ENCODE measurements at regions not wholly inside any gene's neighbourhood (a gene's known extent, or its start where the extent isn't known, plus 50 kb on each side); places are given as distances from the start of the nearest gene placed in this dataset.
"Not testable (repeated sequence)": the region's sequence is repeated elsewhere in the genome, so short reads cannot be mapped to it uniquely, and the experiment has no call there.

DNA sequence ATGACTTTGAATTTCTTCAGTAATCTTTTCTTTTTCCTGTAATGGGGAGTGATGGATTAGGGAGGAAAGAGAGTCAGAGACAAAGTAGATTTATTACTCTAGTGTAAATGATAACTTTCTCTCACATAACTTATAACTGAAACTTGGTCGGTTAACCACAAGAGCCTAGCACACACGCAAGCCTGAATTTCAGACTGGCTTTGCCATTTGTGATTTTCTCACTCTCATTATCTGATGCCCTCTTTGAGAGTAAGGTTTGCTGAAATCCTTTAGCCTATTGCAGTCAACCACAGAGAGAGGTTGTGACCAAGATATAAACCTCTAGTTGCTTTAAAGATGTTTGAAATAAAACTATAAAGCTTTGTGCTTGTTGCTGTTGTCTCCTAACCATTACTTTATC is 117.9 kb upstream of the NETO1 start:
- Histone ChIP-seq H3K27me3 (no peaks in the 10 kb centered on the region), H3K4me1 (no peaks in the 10 kb centered on the region), H3K4me3 (no peak overlapping the region), H3K36me3 (no peaks in the 10 kb centered on the region), H3K9me3 (no peaks in the 10 kb centered on the region), H3K27ac (no peak overlapping the region)
- WGBS, 2 donors = 72 to 73% methylated on average over 2 of the region's 2 CpGs
- no peak for TF ChIP-seq CTCF (IDR thresholded peaks at IDR 0.05)
- FAIRE-seq (no peak), DNase-seq (no peak), ATAC-seq (no peak)
- intact Hi-C loops (cut with DNase I) = no loop called here

- H3K9me3 ChIP-seq = no peaks in the 10 kb centered on the region
- no peak for TF ChIP-seq CTCF (IDR thresholded peaks at IDR 0.05)
- DNase-seq (no peak), FAIRE-seq (no peak), ATAC-seq (no peak)
- H3K4me3 ChIP-seq = no peak overlapping the region
- 44 to 70% methylated on average over 2 of the region's 2 CpGs for WGBS, 2 donors
- intact Hi-C loops (cut with DNase I) = no loop called here
- H3K27ac ChIP-seq = no peak overlapping the region
- H3K36me3 ChIP-seq = no peaks in the 10 kb centered on the region
- no peaks in the 10 kb centered on the region for H3K4me1 ChIP-seq
- H3K27me3 ChIP-seq = no peaks in the 10 kb centered on the region
Observed at GRCh38 chr18:72984290-72984689, 116.5 kb upstream of the NETO1 start.

DNA sequence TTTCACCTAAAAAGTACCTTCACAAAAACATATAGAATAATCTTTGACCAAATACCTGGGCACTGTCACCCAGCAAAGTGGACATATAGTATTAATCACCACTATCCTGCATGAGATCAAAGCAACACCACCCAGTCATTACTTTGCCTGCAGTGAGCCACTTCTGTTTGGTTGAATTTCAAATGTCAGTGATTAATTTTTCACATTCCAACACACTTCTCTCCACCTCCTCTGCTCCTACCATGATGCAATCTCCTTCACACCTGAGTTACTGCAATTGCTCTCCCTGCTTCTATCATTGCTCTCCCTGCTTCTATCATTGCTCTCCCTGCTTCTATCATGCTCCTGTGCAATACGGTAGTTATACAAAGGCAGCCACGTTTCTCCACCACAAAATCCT is 106.1 kb upstream of the NETO1 start:
- H3K4me3 ChIP-seq = no peak overlapping the region
- no peaks in the 10 kb centered on the region for H3K27me3 ChIP-seq
- FAIRE-seq (no peak), DNase-seq (no peak), ATAC-seq (no peak)
- WGBS, 2 donors = 45 to 47% methylated on average over 2 of the region's 2 CpGs
- H3K36me3 ChIP-seq = no peaks in the 10 kb centered on the region
- no peaks in the 10 kb centered on the region for H3K4me1 ChIP-seq
- TF ChIP-seq CTCF (IDR thresholded peaks at IDR 0.05) = no peak
- H3K27ac ChIP-seq = no peak overlapping the region
- H3K9me3 ChIP-seq = no peaks in the 10 kb centered on the region
- intact Hi-C loops (cut with DNase I) = no loop called here

GRCh38 chr18:72965616-72966015 is 97.8 kb upstream of the NETO1 start:
- Histone ChIP-seq H3K27ac (no peak overlapping the region), H3K9me3 (no peaks in the 10 kb centered on the region), H3K27me3 (no peaks in the 10 kb centered on the region), H3K4me1 (no peaks in the 10 kb centered on the region), H3K4me3 (no peak overlapping the region), H3K36me3 (no peaks in the 10 kb centered on the region)
- FAIRE-seq (no peak), ATAC-seq (no peak), DNase-seq (no peak)
- 48 to 50% methylated on average over 9 of the region's 9 CpGs for WGBS, 2 donors
- intact Hi-C loops (cut with DNase I) = no loop called here
- TF ChIP-seq CTCF (IDR thresholded peaks at IDR 0.05) = no peak

GRCh38 chr18:72958195-72958594 is 90.4 kb upstream of the NETO1 start:
- not testable (repeated sequence) for FAIRE-seq, ATAC-seq

GRCh38 chr18:72948439-72948838 is 80.7 kb upstream of the NETO1 start:
- Histone ChIP-seq H3K27ac (no peak overlapping the region), H3K27me3 (no peaks in the 10 kb centered on the region), H3K4me1 (no peaks in the 10 kb centered on the region), H3K36me3 (no peaks in the 10 kb centered on the region), H3K9me3 (no peaks in the 10 kb centered on the region), H3K4me3 (no peak overlapping the region)
- no peak for TF ChIP-seq CTCF (IDR thresholded peaks at IDR 0.05)
- no peak for ATAC-seq
- DNase-seq = no peak
- 36 to 52% methylated on average over 3 of the region's 3 CpGs for WGBS, 2 donors
- intact Hi-C loops (cut with DNase I) = no loop called here
- no peak for FAIRE-seq

More at GRCh38 chr18:72958195-72958594, 90.4 kb upstream of the NETO1 start:
- H3K9me3 ChIP-seq; H3K4me1 ChIP-seq; DNase-seq; intact Hi-C loops (cut with DNase I); H3K4me3 ChIP-seq; H3K27me3 ChIP-seq; H3K36me3 ChIP-seq; H3K27ac ChIP-seq: not testable (repeated sequence)
